IMR-90 (cell line): ENCODE measurements at regions not wholly inside any gene's neighbourhood (a gene's known extent, or its start where the extent isn't known, plus 50 kb on each side); places are given as distances from the start of the nearest gene placed in this dataset.

ENCODE experiments used
- ATAC-seq: fragments of 200-7000 bp; cut with Tn5 transposase; 2 replicates; pipeline ENCODE4 v1.9.1; 2020; ENCODE audit warnings: low read depth, mild to moderate bottlenecking, moderate library complexity
- BruUV-seq: library from RNA; stranded (reverse); fragments of 400-500 nt; replicated peaks from 2 replicates; lab custom pipeline; 2021; lab: Mats Ljungman, UMichigan
- CTCF ChIA-PET: fragments of 300-600 bp; formaldehyde crosslinking; extraction: SDS; loops from one replicate; lab custom pipeline; 2021; ENCODE audit warnings: antibody characterized with exemption; lab: Yijun Ruan, JAX
- POLR2A ChIA-PET: fragments of 300-600 bp; sonication (Branson Sonifier 250); formaldehyde crosslinking; loops from one replicate; lab custom pipeline; 2022; ENCODE audit warnings: antibody characterized with exemption; ENCODE audit not compliant: unreplicated experiment; lab: Charles Lee
- DNase-seq: peaks from one replicate; pipeline ENCODE4 v3.0.0; 2013
- H2AFZ ChIP-seq: replicated peaks from 2 replicates; pipeline ENCODE3; 2013; ENCODE audit warnings: low read length, mild to moderate bottlenecking; ENCODE audit not compliant: poor library complexity
- H2AK5ac ChIP-seq: 2 replicates; pipeline ENCODE4 v1.6.1; 2013; ENCODE audit warnings: low read depth, low read length, inconsistent platforms
- H2AK9ac ChIP-seq: replicated peaks from 2 replicates; pipeline ENCODE3; 2013; ENCODE audit warnings: mild to moderate bottlenecking, low read depth, low read length, moderate library complexity; ENCODE audit not compliant: poor library complexity
- H2BK120ac ChIP-seq: 2 replicates; pipeline ENCODE4 v1.6.1; 2013; ENCODE audit warnings: low read depth, low read length, inconsistent platforms
- H2BK15ac ChIP-seq: 3 replicates; pipeline ENCODE4 v1.6.1; 2013; ENCODE audit warnings: low read depth, low read length, inconsistent platforms
- H2BK20ac ChIP-seq: 2 replicates; pipeline ENCODE4 v1.6.1; 2013; ENCODE audit warnings: low read depth, mild to moderate bottlenecking, inconsistent platforms, low read length, moderate library complexity
- H2BK5ac ChIP-seq: 2 replicates; pipeline ENCODE4 v1.6.1; 2013; ENCODE audit warnings: mild to moderate bottlenecking, low read depth, low read length, inconsistent platforms; ENCODE audit not compliant: poor library complexity, severe bottlenecking
- H3K14ac ChIP-seq: replicated peaks from 2 replicates; pipeline ENCODE4 v1.6.1; 2013; ENCODE audit warnings: low read depth, low read length, inconsistent platforms
- H3K18ac ChIP-seq: 2 replicates; pipeline ENCODE4 v1.6.1; 2013; ENCODE audit warnings: low read depth, low read length, control low read depth
- H3K23ac ChIP-seq: 2 replicates; pipeline ENCODE4 v1.6.1; 2013; ENCODE audit warnings: low read depth, low read length, inconsistent platforms
- H3K27ac ChIP-seq: 2 replicates; pipeline ENCODE4 v1.5.1; 2013; ENCODE audit warnings: mild to moderate bottlenecking, control low read depth, low read length; ENCODE audit not compliant: insufficient read depth
- H3K27me3 ChIP-seq: 2 replicates; pipeline ENCODE4 v1.6.1; 2013; ENCODE audit warnings: low read length; ENCODE audit not compliant: control insufficient read depth, insufficient read depth
- H3K36me3 ChIP-seq: 2 replicates; pipeline ENCODE4 v1.6.1; 2013; ENCODE audit warnings: low read length, mixed read lengths; ENCODE audit not compliant: control insufficient read depth, insufficient read depth
- H3K4ac ChIP-seq: 2 replicates; pipeline ENCODE4 v1.6.1; 2013; ENCODE audit warnings: low read depth, low read length, inconsistent platforms
- H3K4me1 ChIP-seq: 2 replicates; pipeline ENCODE4 v1.6.1; 2013; ENCODE audit warnings: low read length, mixed read lengths; ENCODE audit not compliant: control insufficient read depth, insufficient read depth
- H3K4me2 ChIP-seq: 2 replicates; pipeline ENCODE4 v1.6.1; 2013; ENCODE audit warnings: low read depth, mild to moderate bottlenecking, control low read depth, low read length, moderate library complexity
- H3K4me3 ChIP-seq: 2 replicates; pipeline ENCODE4 v1.5.1; 2013; ENCODE audit warnings: low read depth, mild to moderate bottlenecking, control low read depth, low read length, moderate library complexity; ENCODE audit not compliant: insufficient read depth
- H3K56ac ChIP-seq: 2 replicates; pipeline ENCODE4 v1.6.1; 2013; ENCODE audit warnings: low read length, inconsistent platforms; ENCODE audit not compliant: insufficient read depth; ENCODE audit errors: extremely low read depth
- H3K79me1 ChIP-seq, 2 experiments: 2 replicates each; pipeline ENCODE4 v1.6.1; 2013; ENCODE audit warnings: low read length in 2 of 2, inconsistent platforms in 1 of 2, low read depth in 1 of 2
- H3K9ac ChIP-seq: 2 replicates; pipeline ENCODE4 v1.6.1; 2013; ENCODE audit warnings: low read depth, low read length, control low read depth
- H3K9me1 ChIP-seq: 2 replicates; pipeline ENCODE4 v1.6.1; 2013; ENCODE audit warnings: low read length, inconsistent platforms; ENCODE audit not compliant: insufficient read depth
- H3K9me3 ChIP-seq: 2 replicates; pipeline ENCODE4 v1.6.1; 2013; ENCODE audit warnings: low read length; ENCODE audit not compliant: control insufficient read depth, insufficient read depth
- H4K20me1 ChIP-seq: 2 replicates; pipeline ENCODE4 v1.6.1; 2013; ENCODE audit warnings: low read length, inconsistent platforms; ENCODE audit not compliant: insufficient read depth
- H4K5ac ChIP-seq: 2 replicates; pipeline ENCODE4 v1.6.1; 2013; ENCODE audit warnings: mild to moderate bottlenecking, low read depth, low read length, control low read depth
- H4K8ac ChIP-seq, 2 experiments: 2 replicates each; pipeline ENCODE4 v1.6.1; 2013; ENCODE audit warnings: low read depth in 2 of 2, low read length in 2 of 2, control low read depth in 1 of 2, inconsistent platforms in 1 of 2
- H4K91ac ChIP-seq: 2 replicates; pipeline ENCODE4 v1.6.1; 2013; ENCODE audit warnings: low read depth, low read length, inconsistent platforms; ENCODE audit not compliant: insufficient read depth
- BHLHE40 ChIP-seq: fragments of 150-350 bp; IDR thresholded peaks from 2 replicates; pipeline ENCODE4 v1.6.1; 2016; ENCODE audit warnings: mild to moderate bottlenecking, low read depth, low read length
- FOS ChIP-seq: fragments of 150-350 bp; IDR thresholded peaks from 2 replicates; pipeline ENCODE4 v1.6.1; 2016; ENCODE audit warnings: low read depth, low read length
- SMC3 ChIP-seq: fragments of 150-350 bp; IDR thresholded peaks from 2 replicates; pipeline ENCODE4 v1.6.1; 2016; ENCODE audit warnings: low read depth, mild to moderate bottlenecking, antibody characterized with exemption, low read length, moderate library complexity
- WGBS, 2 experiments: methylation state at CpG; one replicate each; pipeline versions ENCODE4 v1.1.5 to v1.1.7; 2013; ENCODE audit warnings: missing lambda C conversion rate in 2 of 2; ENCODE audit not compliant: insufficient read length in 1 of 2; ENCODE audit errors: extremely low coverage in 2 of 2; 5-methylcytosine and 5-hydroxymethylcytosine counted together
- dilution Hi-C: fragments of 300-500 bp; cut with HindIII; formaldehyde crosslinking; loops from one replicate; pipeline ENCODE4 v1.14.3; 2018; ENCODE audit warnings: low sequenced_read_pairs; ENCODE audit not compliant: unreplicated experiment
- in situ Hi-C: fragments of 300-500 bp; cut with MboI; formaldehyde crosslinking; loops from 3 replicates; pipeline ENCODE4 v1.14.3; 2019; ENCODE audit warnings: low sequenced_read_pairs, inconsistent platforms, mixed read lengths
- intact Hi-C: fragments of 100-400 bp; cut with micrococcal nuclease; formaldehyde crosslinking; loops from 2 replicates; pipeline ENCODE4 v1.10.0; 2022
- TF ChIP-seq, protein P1 (sequence below): conservative IDR thresholded peaks from 2 replicates; pipeline ENCODE4 v1.5.1; 2012; ENCODE audit warnings: mild to moderate bottlenecking, low read depth, low read length, improper control_type of control experiment

GRCh38 chr4:171517883-171518282 lies 295.3 kb upstream of the GALNTL6 start:
- dilution Hi-C loops = no loop called here

More at GRCh38 chr4:171517883-171518282, 295.3 kb upstream of the GALNTL6 start:
- H2BK20ac ChIP-seq = no peak overlapping the region
- H3K27me3 ChIP-seq = no peaks in the 10 kb centered on the region
- no peak overlapping the region for H3K56ac ChIP-seq
- no peak overlapping the region for H3K27ac ChIP-seq
- no peak overlapping the region for H3K4me3 ChIP-seq
- no peaks in the 10 kb centered on the region for H4K20me1 ChIP-seq
- no peak overlapping the region for H2AFZ ChIP-seq
- no peaks in the 10 kb centered on the region for H3K9me1 ChIP-seq
- no peak overlapping the region for H3K23ac ChIP-seq
- H2BK5ac ChIP-seq = no peak overlapping the region
- no peak overlapping the region for H4K91ac ChIP-seq
- no TSS peak for BruUV-seq
- no peak overlapping the region for H4K8ac ChIP-seq
- H3K4me2 ChIP-seq = no peak overlapping the region
- ChIA-PET CTCF (no interaction called here), POLR2A (no interaction called here)
- H2AK9ac ChIP-seq = no peak overlapping the region
- no peaks in the 10 kb centered on the region for H3K36me3 ChIP-seq
- H2BK120ac ChIP-seq = no peak overlapping the region
- H2BK15ac ChIP-seq = no peak overlapping the region
- ATAC-seq (no peak), DNase-seq (no peak)
- H3K4ac ChIP-seq = no peak overlapping the region
- H3K14ac ChIP-seq = no peak overlapping the region
- no peak overlapping the region for H3K18ac ChIP-seq
- in situ Hi-C loops = no loop called here
- no peaks in the 10 kb centered on the region for H3K4me1 ChIP-seq
- TF ChIP-seq, protein P1, sequence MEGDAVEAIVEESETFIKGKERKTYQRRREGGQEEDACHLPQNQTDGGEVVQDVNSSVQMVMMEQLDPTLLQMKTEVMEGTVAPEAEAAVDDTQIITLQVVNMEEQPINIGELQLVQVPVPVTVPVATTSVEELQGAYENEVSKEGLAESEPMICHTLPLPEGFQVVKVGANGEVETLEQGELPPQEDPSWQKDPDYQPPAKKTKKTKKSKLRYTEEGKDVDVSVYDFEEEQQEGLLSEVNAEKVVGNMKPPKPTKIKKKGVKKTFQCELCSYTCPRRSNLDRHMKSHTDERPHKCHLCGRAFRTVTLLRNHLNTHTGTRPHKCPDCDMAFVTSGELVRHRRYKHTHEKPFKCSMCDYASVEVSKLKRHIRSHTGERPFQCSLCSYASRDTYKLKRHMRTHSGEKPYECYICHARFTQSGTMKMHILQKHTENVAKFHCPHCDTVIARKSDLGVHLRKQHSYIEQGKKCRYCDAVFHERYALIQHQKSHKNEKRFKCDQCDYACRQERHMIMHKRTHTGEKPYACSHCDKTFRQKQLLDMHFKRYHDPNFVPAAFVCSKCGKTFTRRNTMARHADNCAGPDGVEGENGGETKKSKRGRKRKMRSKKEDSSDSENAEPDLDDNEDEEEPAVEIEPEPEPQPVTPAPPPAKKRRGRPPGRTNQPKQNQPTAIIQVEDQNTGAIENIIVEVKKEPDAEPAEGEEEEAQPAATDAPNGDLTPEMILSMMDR = no peak
- TF ChIP-seq FOS (no peak), SMC3 (no peak), BHLHE40 (no peak)
- H4K5ac ChIP-seq = no peak overlapping the region
- no CpG with 5 or more reads among the region's 1 CpG for WGBS, 2 experiments
- peaks cover 5% of the 10 kb centered on the region; the same call in 1 of the 2 replicates for H3K9me3 ChIP-seq
- no peaks in the 10 kb centered on the region for H3K79me1 ChIP-seq
- intact Hi-C loops = no loop called here
- H2AK5ac ChIP-seq = no peak overlapping the region
- H3K9ac ChIP-seq = no peak overlapping the region
